T-helper 1 cell treated with Interleukin-12 subunit alpha and Interleukin-12 subunit beta and Interleukin-4 antibody, amounts not matched to agents 30 ng/mL and 1 ng/mL, for 36 hours (primary cell): ENCODE measurements at regions not wholly inside any gene's neighbourhood (a gene's known extent, or its start where the extent isn't known, plus 50 kb on each side); places are given as distances from the start of the nearest gene placed in this dataset.
"Not testable (repeated sequence)": the region's sequence is repeated elsewhere in the genome, so short reads cannot be mapped to it uniquely, and the experiment has no call there.

ENCODE experiments used
- intact Hi-C: fragments of 100-400 bp; cut with micrococcal nuclease; formaldehyde crosslinking; loops from one replicate; pipeline ENCODE4 v1.15.1; 2024

DNA sequence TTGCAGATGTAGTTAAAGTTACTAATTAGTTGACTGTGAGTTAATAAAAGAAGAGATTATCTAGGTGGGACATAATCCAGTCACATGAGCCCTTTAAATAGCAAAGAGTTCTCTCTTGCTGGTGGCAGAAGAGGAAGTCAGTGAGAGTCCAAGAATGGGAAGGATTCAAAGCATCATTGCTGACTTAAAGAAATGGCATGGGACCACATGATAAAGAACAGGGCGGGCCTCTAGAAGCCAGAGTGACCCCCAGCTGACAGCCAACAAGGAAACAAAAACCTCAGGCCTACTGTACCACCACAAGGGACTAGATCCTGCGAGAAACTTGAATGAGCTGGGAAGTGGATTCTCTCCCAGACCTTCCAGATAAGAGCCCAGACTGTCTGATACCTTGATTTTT lies 447.2 kb upstream of the CCDC54 start:
- intact Hi-C loops: no loop called here

DNA sequence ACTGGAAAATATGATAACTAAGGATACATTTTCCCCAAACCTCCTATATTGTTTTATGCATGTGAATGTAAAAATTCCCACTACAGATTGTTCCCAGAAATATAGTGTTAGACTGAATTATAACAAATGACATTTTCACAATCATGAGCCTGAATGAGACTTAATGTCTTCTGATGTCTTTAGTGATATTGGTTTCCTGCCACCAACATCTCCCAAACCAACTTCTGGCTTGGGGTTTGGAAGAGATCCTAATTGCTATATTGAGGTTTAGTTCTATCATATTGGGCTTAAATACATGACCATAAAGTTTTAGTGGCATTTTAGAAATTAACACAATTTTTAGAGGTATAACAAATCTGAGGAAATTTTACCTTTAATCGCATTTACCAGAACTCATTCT lies 445.3 kb upstream of the CCDC54 start:
- intact Hi-C loops: no loop called here

DNA sequence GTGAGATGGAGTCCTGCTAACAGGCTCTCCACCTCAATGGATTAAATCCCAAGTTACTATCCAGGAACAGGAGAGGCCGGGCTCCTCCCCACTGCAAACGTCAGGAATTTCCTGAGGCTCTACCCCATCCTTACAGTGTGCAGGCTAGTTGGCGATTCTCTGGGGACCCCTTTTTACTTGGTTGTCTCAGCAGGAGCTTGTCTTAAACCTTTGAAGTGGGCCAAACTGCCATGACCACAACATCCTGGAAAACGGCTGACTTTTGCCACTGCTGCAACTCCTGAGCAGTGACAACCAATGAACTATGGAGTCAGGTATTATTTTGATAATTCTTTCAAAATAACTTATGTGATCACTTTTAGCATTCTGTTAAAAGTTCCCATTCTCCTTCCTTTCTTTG lies 440.9 kb upstream of the CCDC54 start:
- intact Hi-C loops: no loop called here

DNA sequence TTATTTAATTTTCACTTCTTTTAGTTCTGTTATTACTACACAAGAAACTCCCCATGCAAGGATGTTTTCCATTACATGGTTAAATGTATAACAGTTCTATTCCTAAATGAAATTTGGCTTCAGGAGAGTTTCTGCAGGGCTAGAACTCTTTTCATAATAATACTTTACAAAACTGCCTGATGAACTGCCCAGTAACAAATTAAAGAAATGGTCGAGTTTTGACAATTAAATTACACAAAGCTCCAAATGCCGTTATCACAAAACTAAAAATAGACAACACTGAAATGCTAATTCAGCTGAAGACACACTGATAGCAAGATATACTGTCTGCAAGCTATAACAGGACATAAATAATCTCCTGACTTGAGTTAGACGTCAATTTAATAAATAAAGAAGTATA lies 435.2 kb upstream of the CCDC54 start:
- intact Hi-C loops: no loop called here

DNA sequence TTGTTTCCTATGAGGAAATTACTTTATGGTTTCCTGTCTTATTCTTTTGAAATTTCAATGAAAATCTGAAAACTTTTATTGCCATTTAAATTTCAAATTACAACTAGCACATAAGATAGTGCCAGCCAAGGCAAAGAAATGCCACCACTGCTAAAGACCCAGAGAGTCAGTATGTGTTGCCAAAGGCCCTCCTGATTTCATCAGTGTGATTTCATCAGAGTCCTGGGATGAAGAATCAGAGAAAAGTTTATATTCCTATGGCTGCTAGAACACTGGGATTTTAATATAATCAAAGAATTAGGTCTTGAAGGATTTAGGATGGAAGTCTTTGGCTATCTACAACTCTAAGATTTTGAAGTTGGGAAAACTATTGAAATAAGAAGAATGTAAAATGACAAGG lies 434.2 kb upstream of the CCDC54 start:
- intact Hi-C loops: no loop called here

- intact Hi-C loops: no loop called here
Observed at GRCh38 chr3:106945435-106945834, 431.8 kb upstream of the CCDC54 start.

- intact Hi-C loops: no loop called here
Observed at GRCh38 chr3:106946866-106947265, 430.4 kb upstream of the CCDC54 start.

GRCh38 chr3:106957029-106957428 lies 420.2 kb upstream of the CCDC54 start:
- intact Hi-C loops: no loop called here

DNA sequence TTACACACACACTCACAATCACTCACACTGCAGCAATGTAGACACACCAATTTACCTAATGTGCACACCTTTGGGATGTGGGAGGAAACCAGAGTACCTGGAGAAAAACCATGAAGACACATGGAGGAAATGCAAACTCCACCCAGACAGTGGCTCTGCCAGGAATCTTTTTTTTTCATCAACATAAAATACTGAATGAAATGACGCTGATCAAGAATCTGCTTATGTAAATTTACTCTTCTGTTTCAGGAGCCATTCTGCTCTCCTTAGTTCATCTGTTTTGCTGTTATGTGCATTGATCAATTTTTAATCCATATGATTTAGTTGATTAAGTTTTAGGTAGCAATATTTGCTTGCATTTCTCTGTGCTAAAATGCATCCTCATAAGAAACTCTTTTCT lies 414.2 kb upstream of the CCDC54 start:
- intact Hi-C loops: no loop called here

GRCh38 chr3:106963442-106963841 lies 413.8 kb upstream of the CCDC54 start:
- intact Hi-C loops: no loop called here

GRCh38 chr3:106965307-106965706 lies 411.9 kb upstream of the CCDC54 start:
- intact Hi-C loops: no loop called here

GRCh38 chr3:106969596-106969995 lies 407.6 kb upstream of the CCDC54 start:
- intact Hi-C loops: no loop called here

GRCh38 chr3:106981392-106981791 lies 395.8 kb upstream of the CCDC54 start:
- intact Hi-C loops: no loop called here

DNA sequence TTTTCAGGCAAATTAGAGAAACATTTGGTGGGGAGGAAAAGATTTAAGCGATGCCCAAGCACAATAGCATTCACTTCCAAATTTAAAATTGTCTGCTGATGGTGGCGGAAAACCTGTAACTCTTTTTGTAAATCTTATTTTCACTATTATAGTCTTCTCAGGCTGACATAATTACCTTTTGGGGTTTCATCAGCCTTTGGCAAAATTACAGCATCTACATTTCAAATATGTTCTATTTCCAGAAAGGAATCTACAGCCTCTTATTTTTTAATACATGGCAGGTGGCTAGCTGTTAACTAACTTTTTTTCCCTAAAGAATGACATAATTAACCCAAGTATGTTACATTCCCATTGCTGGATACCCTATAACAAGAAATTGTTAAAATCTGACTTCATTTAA lies 391.5 kb upstream of the CCDC54 start:
- intact Hi-C loops: no loop called here

DNA sequence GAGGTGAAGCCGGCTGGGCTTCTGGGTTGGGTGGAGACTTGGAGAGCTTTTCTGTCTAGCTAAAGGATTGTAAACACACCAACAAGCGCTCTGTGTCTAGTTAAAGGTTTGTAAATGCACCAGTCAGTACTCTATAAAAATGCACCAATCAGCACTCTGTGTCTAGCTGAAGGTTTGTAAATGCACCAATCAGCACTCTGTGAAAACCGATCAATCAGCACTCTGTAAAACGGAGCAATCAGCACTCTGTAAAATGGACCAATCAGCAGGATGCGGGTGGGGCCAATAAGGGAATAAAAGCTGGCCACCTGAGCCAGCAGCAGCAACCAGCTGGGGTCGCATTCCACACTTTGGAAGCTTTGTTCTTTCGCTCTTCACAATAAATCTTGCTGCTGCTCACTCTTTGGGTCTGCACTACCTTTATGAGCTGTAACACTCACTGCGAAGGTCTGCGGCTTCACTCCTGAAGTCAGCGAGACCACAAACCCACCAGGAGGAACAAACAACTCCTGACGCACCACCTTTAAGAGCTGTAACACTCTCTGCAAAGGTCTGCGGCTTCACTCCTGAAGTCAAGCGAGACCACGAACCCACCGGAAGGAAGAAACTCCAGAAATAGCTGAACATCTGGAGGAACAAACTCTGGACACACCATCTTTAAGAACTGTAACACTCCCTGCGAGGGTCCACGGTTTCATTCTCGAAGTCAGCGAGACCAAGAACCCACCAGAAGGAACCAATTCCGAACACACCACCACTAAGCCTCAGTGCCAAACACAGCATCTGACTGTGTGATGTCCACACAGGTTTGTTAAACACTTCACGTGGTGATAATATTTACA lies 378.2 kb upstream of the CCDC54 start:
- intact Hi-C loops: not testable (repeated sequence)

DNA sequence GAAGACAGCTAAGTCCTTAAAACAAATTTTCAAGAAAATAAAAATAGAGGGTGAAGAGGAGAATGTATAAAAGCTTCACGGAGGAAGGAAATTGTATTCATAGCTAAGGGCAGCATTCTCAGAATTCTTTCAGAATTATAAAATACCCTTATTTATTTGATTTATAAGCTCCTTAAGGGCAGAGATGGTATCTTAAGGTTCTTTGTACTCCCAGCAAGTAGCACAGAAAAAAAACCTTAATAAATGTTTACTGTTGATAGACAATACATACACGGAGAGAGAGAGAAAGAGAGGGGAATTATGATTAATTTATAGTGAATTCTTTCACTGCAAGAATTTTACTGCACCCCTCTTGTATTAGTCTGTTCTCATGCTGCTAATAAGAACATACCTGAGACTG lies 375.6 kb upstream of the CCDC54 start:
- intact Hi-C loops: no loop called here

DNA sequence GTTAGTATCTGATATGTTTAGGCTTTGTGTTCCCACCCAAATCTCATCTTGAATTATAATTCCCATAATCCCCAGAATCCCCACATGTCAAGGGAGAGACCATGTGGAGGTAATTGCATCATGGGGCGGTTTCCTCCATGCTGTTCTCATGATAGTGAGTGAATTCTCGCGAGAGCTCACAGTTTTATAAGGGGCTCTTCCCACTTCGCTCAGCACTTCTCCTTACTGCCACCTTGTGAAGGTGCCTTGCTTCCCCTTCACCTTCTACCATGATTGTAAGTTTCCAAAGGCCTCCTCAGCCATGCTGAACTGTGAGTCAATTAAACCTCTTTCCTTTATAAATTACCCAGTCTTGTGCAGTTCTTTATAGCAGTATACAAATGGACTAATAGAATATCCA lies 371.9 kb upstream of the CCDC54 start:
- intact Hi-C loops: not testable (repeated sequence)

GRCh38 chr3:107008213-107008612 lies 369.0 kb upstream of the CCDC54 start:
- intact Hi-C loops: no loop called here

DNA sequence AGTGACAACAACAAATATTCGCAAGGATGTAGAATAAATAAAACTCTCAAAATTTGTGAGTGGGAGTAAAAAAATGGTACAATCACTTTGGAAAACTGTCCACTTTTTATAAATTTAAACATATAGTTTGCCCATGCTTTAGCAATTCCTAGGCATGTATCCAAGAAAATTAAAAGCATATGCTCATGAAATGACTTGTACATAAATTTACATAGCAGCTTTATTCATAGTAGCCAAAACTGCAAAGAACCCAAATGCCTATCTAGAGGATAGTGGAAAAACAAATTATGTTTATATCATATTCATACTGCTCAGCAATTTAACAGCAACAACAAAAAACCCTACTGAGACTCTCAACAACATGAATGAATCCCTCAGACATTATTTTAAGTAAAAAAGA lies 363.6 kb upstream of the CCDC54 start:
- intact Hi-C loops: no loop called here

- intact Hi-C loops: no loop called here
Observed at GRCh38 chr3:107024551-107025026, 352.6 kb upstream of the CCDC54 start.

DNA sequence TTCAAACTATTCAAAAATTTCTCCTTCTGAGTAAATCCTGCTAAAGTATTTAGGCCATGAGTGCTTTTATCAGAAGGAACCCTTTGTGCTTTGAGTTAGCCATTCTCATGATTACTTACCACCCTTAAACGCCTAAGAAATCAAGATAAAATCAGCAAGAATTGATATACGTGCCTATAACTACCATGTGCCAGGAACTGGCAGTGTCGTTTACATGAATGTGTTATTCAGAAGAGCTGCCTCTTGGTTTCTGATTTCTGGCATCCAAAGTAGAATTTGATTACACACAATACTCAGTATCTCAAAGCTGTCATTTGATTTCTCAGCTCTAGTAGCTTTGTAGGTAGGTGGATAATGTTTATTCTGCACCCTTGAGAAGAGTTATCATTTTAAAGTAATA lies 351.3 kb upstream of the CCDC54 start:
- intact Hi-C loops: no loop called here

GRCh38 chr3:107028086-107028485 lies 349.2 kb upstream of the CCDC54 start:
- intact Hi-C loops: no loop called here

GRCh38 chr3:107028626-107029025 lies 348.6 kb upstream of the CCDC54 start:
- intact Hi-C loops: no loop called here
